ENCODE measurements at regions not wholly inside any gene's neighbourhood (a gene's known extent, or its start where the extent isn't known, plus 50 kb on each side); places are given as distances from the start of the nearest gene placed in this dataset.

GRCh38 chr2:239579524-239580198 lies 178.8 kb upstream of the HDAC4 start:
- no peak for DNase-seq

DNA sequence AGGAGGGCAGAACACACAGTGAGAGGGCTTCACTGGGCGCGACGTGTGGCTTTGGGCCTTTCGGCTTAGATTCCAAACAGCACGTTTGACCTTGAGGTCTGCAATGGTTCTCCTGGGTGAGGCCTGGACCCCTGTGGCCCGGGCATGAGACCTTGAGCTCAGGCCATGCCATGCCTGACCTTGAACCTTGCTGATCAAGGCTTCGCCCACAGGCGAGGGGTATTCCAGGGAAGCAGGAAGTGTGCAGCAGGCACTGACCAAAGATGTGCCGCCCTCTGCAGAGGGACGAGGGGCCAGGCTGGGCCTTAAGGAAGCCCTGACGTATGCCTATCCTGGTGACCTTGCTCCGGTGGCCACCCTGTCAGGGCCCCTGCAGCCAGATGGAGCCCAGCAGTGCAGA lies 178.3 kb upstream of the HDAC4 start:
- DNase-seq: no peak

GRCh38 chr2:239578381-239578780 lies 177.6 kb upstream of the HDAC4 start:
- no peak for DNase-seq

DNA sequence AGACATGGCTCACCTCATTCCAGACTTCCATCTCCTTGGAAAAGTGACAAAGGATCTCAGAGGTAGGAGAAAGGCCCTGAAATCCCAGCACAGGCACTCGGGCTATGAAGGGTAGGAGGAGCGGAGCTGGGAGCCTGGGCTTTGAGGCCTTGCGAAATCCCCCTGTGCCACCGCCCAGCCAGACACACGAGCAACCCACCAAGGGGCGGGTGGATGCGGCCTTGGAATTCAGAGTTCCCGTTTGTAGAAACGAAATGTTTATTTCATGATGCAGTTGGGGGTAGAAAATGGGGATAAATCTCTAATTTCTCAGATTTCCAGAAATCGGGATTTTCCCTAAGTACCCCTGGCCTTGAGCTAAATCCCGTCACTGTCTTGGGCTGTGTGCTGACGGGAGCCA lies 177.1 kb upstream of the HDAC4 start:
- no peak for DNase-seq

- peak; percentile 34 for DNase-seq
Observed at GRCh38 chr2:239576784-239577685, 176.2 kb upstream of the HDAC4 start.

DNA sequence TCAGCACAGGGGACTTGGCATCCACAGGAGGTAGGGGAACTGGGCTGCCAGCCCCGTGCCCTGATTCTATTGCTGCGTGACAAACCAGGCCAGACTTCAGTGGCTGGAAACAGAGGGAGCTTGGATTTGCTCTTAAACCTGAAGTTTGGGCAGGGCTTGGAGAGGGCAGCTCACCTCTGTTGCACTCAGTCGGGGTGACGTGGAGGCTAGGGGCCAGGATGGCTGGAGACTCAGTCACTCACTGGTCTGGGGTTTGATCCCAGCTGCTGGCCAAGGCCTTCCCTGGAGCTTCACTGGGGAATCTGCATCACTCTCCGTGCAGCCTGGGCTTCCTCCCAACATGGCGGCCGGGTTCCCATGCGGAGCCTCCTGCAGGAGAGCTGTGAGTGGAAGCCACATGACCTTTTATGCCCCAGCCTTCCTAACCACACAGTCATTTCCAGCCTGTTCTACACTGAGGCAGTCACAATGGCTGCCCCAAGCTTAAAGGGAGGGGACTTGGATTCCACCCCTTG lies 175.2 kb upstream of the HDAC4 start:
- DNase-seq: no peak

DNA sequence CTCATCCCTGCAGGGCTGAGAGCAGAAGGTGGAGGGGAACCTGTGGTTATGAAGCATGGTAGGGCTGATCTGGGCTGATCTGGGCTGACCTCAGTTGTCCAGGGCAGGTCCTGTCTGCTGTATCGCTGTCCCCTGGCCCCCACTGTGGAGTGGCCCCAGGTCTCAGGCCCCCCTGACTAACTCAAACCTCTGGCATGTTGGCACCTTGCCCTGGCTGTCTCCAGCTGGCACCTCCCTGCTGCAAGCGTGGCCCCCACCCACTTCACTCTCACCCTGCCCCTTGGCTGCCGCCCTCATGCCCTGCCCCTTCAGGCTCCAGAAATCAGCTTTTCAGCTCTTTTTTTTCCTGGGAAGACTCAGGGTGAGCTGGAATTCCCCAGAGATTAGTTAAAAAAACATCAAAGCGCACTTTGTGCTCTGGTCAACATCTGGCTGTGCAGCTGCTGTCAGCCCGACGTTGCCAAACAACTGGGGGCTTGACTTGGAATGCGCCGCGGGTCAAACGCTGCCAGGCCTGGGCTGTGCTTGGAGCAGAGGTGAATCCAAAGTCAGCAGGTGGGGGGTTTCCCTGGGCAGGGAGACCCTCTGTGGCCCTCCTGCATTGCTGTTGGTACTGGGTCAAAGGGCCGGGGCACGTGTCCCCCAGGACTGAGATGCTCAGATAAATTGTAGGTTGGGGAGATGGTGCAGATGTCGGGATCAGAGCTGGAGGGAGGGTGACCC lies 173.8 kb upstream of the HDAC4 start:
- no peak for DNase-seq

DNA sequence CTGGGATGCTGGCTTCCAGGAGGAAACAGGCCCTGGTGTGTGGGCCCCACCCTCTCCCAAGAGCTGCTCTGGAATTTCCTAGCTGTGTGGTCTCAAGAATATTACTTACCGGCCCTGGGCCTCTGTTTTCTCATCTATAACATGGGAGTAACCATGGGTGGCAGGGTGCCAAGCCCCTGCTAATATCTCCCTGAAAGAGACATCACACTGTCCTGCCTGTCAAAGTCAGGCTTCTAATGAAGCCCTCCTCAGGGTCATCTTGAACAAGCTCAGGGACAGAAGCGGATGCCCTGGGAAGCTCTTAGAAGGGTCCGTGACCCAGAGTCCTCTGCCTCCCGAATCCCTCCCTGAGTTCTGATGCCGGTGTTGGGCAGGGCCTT lies 173.2 kb upstream of the HDAC4 start:
- no peak for DNase-seq

DNA sequence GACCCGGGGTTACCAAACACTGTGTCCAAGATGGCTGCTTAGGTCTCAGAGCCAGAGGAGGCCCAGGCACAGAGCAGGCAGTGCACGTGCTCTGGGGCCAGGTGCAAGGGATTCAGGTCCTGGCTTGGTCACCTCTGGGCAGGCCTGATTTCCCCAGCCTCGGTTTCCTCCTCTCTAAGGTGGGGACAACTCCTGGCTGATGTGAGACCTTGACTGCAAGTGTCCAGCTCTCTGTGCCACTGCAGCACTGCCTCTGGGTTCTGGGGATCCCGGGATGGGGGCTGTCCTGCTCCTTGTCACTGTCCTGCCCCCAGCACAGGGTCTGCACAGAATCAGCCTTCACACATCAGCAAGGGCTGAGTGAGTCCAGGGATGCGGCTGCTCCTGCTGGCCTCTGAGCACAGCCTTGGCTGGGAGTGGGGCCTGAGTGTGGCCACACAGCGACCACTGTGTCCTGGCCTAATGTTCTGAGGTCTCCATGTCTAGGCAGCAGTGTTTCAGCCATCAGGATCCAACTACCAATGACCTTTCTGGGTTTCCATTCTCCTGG lies 170.2 kb upstream of the HDAC4 start:
- no peak for DNase-seq

DNA sequence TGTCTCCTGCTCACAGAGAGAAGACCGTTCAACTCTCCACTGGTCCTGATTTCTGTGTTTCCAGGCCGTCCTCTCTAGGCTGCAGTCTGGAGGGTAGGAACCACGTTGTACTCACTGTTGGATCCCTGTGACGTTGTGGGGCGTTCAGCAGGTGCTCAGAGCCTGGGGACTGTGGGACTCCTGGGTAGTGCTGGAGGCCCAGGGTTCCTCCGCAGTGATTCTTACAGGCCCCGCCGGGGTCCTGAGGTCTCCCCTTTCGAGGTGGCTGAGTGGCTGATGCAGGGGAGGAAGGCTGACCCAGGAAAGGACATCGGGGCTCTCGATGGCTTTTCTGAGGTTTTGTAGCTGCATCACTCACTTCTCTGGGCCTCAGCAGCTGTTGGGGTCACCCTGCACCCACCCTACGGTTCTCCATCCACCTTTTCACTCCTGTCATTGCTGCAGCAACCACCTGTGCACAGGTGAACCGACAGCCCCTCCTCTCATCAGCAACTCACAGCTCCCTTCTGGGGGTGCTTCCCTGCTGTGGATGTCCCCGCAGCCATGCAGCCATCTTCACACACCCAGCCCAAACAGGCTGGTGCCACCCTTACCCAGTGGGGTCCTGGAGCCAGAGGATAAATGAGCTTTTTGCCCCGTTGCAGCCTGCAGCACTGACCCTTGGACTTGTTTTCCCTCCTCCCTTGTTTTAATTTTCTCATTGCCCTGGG lies 169.6 kb upstream of the HDAC4 start:
- DNase-seq: no peak

- no peak for DNase-seq
Observed at GRCh38 chr2:239569401-239570090, 168.7 kb upstream of the HDAC4 start.

DNA sequence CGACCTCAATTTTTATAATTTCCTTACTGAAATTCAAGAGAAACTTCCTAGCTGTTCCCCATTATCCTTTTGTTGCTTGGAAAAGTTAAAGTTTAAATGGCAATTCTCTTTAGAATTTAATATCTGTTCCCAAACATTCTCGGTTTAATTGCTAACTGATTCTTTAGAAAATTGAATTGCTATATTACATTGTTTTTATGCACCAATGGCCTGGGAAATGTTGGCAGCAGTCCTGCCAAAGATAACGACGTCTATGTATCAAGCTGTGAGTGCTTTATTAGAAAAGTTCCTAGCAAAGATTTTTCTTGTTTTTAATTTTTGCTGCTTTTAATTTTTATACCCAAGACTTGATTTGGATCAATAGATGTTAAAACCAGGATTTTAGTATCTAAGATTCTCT lies 167.8 kb upstream of the HDAC4 start:
- DNase-seq: no peak

- DNase-seq: no peak
Observed at GRCh38 chr2:239567786-239568185, 167.0 kb upstream of the HDAC4 start.

- DNase-seq: no peak
Observed at GRCh38 chr2:239566995-239567568, 166.3 kb upstream of the HDAC4 start.

GRCh38 chr2:239566162-239566994 lies 165.6 kb upstream of the HDAC4 start:
- no peak for DNase-seq

DNA sequence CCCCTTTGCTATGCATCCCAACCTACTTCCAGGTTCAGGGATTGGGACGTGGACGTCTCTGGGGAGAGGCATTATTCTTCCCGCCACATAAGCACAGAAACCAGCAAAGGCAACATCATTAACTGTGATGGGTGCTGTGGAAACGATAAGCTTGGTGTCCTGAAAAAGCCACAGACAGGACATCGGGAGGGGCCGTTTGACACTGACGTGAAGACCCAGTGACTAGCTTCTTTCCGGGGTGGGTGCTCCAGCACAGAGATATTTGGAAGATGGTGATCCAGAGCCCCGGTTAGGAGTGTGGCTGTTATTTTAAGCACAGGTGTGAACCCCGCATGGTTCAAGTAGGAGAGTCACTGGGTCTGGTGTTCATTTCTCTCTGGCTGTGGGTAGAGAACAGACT lies 163.8 kb upstream of the HDAC4 start:
- no peak for DNase-seq

DNA sequence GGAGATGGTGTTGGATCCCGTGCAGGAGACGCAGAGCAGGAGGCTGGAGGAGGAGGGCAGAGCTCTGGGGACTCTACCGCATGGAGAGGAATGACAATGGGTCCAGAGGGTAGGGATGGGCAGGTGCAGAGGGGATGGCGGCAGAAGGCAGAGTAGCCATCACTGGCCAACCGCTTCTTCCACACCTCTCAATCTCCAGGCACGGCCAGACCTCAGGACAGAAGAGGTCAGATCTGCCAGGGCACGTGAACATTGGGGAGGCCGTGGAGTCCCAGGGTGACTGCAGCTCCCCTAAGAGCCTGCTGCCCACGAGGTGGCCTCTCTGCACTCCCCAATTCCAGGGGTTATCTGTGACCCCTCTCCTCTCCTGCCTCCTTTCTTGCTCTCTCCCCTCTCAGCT lies 162.7 kb upstream of the HDAC4 start:
- no peak for DNase-seq

- no peak for DNase-seq
Observed at GRCh38 chr2:239561446-239562001, 160.7 kb upstream of the HDAC4 start.

DNA sequence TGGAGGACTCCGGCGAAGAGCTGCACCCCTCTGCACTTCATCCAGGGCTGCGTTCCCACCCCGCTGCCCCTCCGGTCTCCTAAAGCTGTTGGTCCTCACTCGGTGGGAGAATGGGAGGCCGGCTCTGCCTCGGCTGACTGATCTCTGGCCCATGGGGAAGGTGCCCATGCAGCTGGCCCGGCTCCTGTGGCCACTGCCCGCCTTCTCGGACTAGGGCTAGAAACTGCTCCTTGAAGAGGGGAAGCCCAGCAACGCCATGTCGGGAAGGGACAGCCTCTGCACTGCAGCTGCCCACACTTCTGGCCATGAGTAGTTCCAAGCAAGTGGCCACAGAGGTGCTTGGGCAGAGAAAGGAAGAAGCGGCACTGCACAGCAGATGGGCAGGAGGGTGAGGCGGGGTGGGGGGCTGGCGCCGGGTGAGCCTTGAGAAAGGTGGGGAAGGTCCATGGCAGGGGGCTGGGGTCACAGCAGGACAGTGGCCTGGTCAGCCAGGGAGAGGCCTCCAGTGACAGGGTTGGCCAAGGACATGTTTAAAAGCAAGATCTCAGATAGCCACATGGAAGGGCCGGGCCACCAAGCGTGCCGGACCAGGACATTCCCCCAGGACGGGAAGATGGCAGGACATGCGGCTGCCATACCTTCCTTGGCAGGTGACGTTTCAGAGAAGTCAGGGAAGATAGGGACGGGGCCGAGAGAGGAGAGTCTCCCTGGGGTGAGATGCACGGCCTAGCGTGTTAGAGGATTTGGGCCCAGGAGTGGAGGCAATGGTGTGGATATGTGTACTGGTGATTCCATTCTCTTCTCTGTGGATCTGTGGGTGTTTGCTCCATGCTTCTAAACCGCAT lies 158.8 kb upstream of the HDAC4 start:
- DNase-seq: no peak
